OCI-LY1 (cell line): ENCODE measurements at regions not wholly inside any gene's neighbourhood (a gene's known extent, or its start where the extent isn't known, plus 50 kb on each side); places are given as distances from the start of the nearest gene placed in this dataset.

ENCODE experiments used
- H2AFZ ChIP-seq: fragments of 200-600 bp; sonication (generic), shearing (Covaris generic); 2 replicates; pipeline ENCODE4 v1.6.0; 2014; ENCODE audit warnings: antibody characterized with exemption, mild to moderate bottlenecking, low read length
- H3F3A ChIP-seq: fragments of 200-600 bp; sonication (generic), shearing (Covaris generic); 2 replicates; pipeline ENCODE4 v1.6.0; 2014; ENCODE audit warnings: mild to moderate bottlenecking, antibody characterized with exemption, low read length, moderate library complexity; ENCODE audit not compliant: insufficient read depth
- H3K27ac ChIP-seq: fragments of 200-600 bp; sonication (generic); 2 replicates; pipeline ENCODE4 v1.5.1; 2014; ENCODE audit warnings: low read length, mixed run types, mild to moderate bottlenecking, low read depth; ENCODE audit not compliant: poor library complexity, severe bottlenecking
- H3K27me3 ChIP-seq: fragments of 200-600 bp; sonication (generic); 2 replicates; pipeline ENCODE4 v1.6.0; 2014; ENCODE audit warnings: antibody characterized with exemption, mild to moderate bottlenecking, low read length, moderate library complexity; ENCODE audit not compliant: insufficient read depth
- H3K36me3 ChIP-seq: fragments of 200-600 bp; sonication (generic); 2 replicates; pipeline ENCODE4 v1.6.1; 2014; ENCODE audit warnings: mild to moderate bottlenecking, antibody characterized with exemption, low read length, moderate library complexity, mixed read lengths; ENCODE audit not compliant: insufficient read depth
- H3K4me1 ChIP-seq: fragments of 200-600 bp; sonication (generic); 2 replicates; pipeline ENCODE4 v1.5.1; 2014; ENCODE audit warnings: mild to moderate bottlenecking, low read length, moderate library complexity; ENCODE audit not compliant: insufficient read depth, severe bottlenecking
- H3K4me2 ChIP-seq: fragments of 200-600 bp; sonication (generic), shearing (Covaris generic); 2 replicates; pipeline ENCODE4 v1.6.1; 2014; ENCODE audit warnings: low read length
- H3K4me3 ChIP-seq: fragments of 200-600 bp; sonication (generic); 2 replicates; pipeline ENCODE4 v1.5.1; 2014; ENCODE audit warnings: low read length, low read depth, mild to moderate bottlenecking, mixed read lengths; ENCODE audit not compliant: poor library complexity, severe bottlenecking
- H3K79me2 ChIP-seq: fragments of 200-600 bp; shearing (Covaris generic); 2 replicates; pipeline ENCODE4 v1.6.1; 2016; ENCODE audit warnings: mixed run types, low read length, mixed read lengths; ENCODE audit not compliant: insufficient read depth
- H3K9ac ChIP-seq: fragments of 200-600 bp; sonication (generic), shearing (Covaris generic); 2 replicates; pipeline ENCODE4 v1.6.1; 2014; ENCODE audit warnings: mild to moderate bottlenecking, low read length, mixed read lengths
- H3K9me2 ChIP-seq: fragments of 200-600 bp; sonication (generic), shearing (Covaris generic); 2 replicates; pipeline ENCODE4 v1.6.1; 2014; ENCODE audit warnings: low read depth, mild to moderate bottlenecking, low read length, mixed read lengths
- H3K9me3 ChIP-seq: fragments of 200-600 bp; shearing (Covaris generic); 2 replicates; pipeline ENCODE4 v1.6.1; 2014; ENCODE audit warnings: low read length, mixed read lengths
- H4K20me1 ChIP-seq: fragments of 200-600 bp; sonication (generic), shearing (Covaris generic); 2 replicates; pipeline ENCODE4 v1.6.0; 2016; ENCODE audit warnings: mild to moderate bottlenecking, low read length; ENCODE audit not compliant: insufficient read depth
- CTCF ChIP-seq: fragments of 200-600 bp; sonication (generic), shearing (Covaris generic); IDR thresholded peaks from 2 replicates; pipeline ENCODE4 v1.5.1; 2017; ENCODE audit warnings: mild to moderate bottlenecking, antibody characterized with exemption, low read length, moderate library complexity, mixed read lengths
- EZH2 ChIP-seq: fragments of 200-600 bp; sonication (generic), shearing (Covaris generic); IDR thresholded peaks from 2 replicates; pipeline ENCODE4 v1.8.0; 2017; ENCODE audit warnings: borderline replicate concordance, mixed run types, mild to moderate bottlenecking, antibody characterized with exemption, low read length, moderate library complexity, mixed read lengths

- H3K9ac ChIP-seq: no peak overlapping the region
- H3K27ac ChIP-seq: no peak overlapping the region
- H3K27me3 ChIP-seq: no peaks in the 10 kb centered on the region
- H3F3A ChIP-seq: no peaks in the 10 kb centered on the region
- H3K9me2 ChIP-seq: no peaks in the 10 kb centered on the region
- no peaks in the 10 kb centered on the region for H3K9me3 ChIP-seq
- no peaks in the 10 kb centered on the region for H3K79me2 ChIP-seq
- no peak overlapping the region for H3K4me2 ChIP-seq
- no peak overlapping the region for H2AFZ ChIP-seq
- no peaks in the 10 kb centered on the region for H3K36me3 ChIP-seq
- no peaks in the 10 kb centered on the region for H4K20me1 ChIP-seq
- H3K4me3 ChIP-seq: no peak overlapping the region
- no peaks in the 10 kb centered on the region for H3K4me1 ChIP-seq
- TF ChIP-seq EZH2 (no peak), CTCF (no peak)
Observed at GRCh38 chr13:47656651-47657050, 344.4 kb downstream of the SUCLA2 start.

GRCh38 chr13:47650209-47650608 is 350.9 kb downstream of the SUCLA2 start:
- no peak overlapping the region for H3K27ac ChIP-seq
- H3K4me1 ChIP-seq: no peaks in the 10 kb centered on the region
- no peaks in the 10 kb centered on the region for H3F3A ChIP-seq
- TF ChIP-seq CTCF: no peak
- no peak for TF ChIP-seq EZH2
- no peaks in the 10 kb centered on the region for H3K79me2 ChIP-seq
- no peaks in the 10 kb centered on the region for H3K36me3 ChIP-seq
- no peaks in the 10 kb centered on the region for H4K20me1 ChIP-seq
- no peak overlapping the region for H3K9ac ChIP-seq
- H3K4me3 ChIP-seq: no peak overlapping the region
- H3K4me2 ChIP-seq: no peak overlapping the region
- H3K27me3 ChIP-seq: no peaks in the 10 kb centered on the region
- no peaks in the 10 kb centered on the region for H3K9me2 ChIP-seq
- no peak overlapping the region for H2AFZ ChIP-seq
- no peaks in the 10 kb centered on the region for H3K9me3 ChIP-seq

DNA sequence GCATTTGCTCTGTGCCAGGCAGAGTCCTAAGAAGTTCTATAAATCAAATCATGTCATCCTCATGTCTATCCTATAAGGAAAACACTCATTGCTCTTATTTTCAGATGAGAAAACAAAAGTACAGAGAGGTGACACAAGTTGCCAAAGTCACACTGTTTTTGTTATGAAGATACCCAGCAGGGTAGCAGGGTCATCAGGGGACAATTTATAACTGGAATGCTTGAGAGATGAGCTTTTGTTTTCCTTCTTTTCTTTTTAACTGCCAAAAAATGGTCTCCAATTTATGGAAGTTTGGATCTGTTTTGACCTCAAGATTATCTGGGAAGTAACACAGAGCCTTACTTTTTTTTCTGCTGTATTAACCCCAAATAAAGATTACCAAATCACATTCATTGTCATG is 354.1 kb downstream of the SUCLA2 start:
- no peak overlapping the region for H2AFZ ChIP-seq
- no peaks in the 10 kb centered on the region for H3K9me2 ChIP-seq
- no peaks in the 10 kb centered on the region for H3K36me3 ChIP-seq
- H3F3A ChIP-seq: no peaks in the 10 kb centered on the region
- H3K4me2 ChIP-seq: no peak overlapping the region
- TF ChIP-seq EZH2 (no peak), CTCF (no peak)
- H3K9ac ChIP-seq: no peak overlapping the region
- H3K4me3 ChIP-seq: no peak overlapping the region
- no peaks in the 10 kb centered on the region for H3K27me3 ChIP-seq
- H4K20me1 ChIP-seq: no peaks in the 10 kb centered on the region
- no peaks in the 10 kb centered on the region for H3K79me2 ChIP-seq
- no peaks in the 10 kb centered on the region for H3K4me1 ChIP-seq
- H3K9me3 ChIP-seq: no peaks in the 10 kb centered on the region
- no peak overlapping the region for H3K27ac ChIP-seq
